ENCODE measurements at regions not wholly inside any gene's neighbourhood (a gene's known extent, or its start where the extent isn't known, plus 50 kb on each side); places are given as distances from the start of the nearest gene placed in this dataset.

- Histone ChIP-seq H3K27ac (no peak overlapping the region), H3K4me1 (peaks cover 9% of the 10 kb centered on the region), H3K9me3 (no peaks in the 10 kb centered on the region), H3K27me3 (peaks cover 8% of the 10 kb centered on the region), H3K4me3 (no peak overlapping the region), H3K36me3 (no peaks in the 10 kb centered on the region)
- TF ChIP-seq EP300 (IDR thresholded peaks at IDR 0.05) (no peak), POLR2AphosphoS5 (IDR thresholded peaks at IDR 0.05) (no peak), POLR2A (IDR thresholded peaks at IDR 0.05) (no peak)
- TF ChIP-seq, protein P1, sequence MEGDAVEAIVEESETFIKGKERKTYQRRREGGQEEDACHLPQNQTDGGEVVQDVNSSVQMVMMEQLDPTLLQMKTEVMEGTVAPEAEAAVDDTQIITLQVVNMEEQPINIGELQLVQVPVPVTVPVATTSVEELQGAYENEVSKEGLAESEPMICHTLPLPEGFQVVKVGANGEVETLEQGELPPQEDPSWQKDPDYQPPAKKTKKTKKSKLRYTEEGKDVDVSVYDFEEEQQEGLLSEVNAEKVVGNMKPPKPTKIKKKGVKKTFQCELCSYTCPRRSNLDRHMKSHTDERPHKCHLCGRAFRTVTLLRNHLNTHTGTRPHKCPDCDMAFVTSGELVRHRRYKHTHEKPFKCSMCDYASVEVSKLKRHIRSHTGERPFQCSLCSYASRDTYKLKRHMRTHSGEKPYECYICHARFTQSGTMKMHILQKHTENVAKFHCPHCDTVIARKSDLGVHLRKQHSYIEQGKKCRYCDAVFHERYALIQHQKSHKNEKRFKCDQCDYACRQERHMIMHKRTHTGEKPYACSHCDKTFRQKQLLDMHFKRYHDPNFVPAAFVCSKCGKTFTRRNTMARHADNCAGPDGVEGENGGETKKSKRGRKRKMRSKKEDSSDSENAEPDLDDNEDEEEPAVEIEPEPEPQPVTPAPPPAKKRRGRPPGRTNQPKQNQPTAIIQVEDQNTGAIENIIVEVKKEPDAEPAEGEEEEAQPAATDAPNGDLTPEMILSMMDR (IDR thresholded peaks at IDR 0.05), result no peak
- no peak for DNase-seq (ENCODE audit: low spot score in 2 of 2)
- 70% methylated on average over 1 of the region's 1 CpG for WGBS
These were observed 93.1 kb upstream of the SPON1 start for GRCh38 chr11:13869398-13869886.

GRCh38 chr11:13874597-13874996, 87.9 kb upstream of the SPON1 start:
- H3K4me1 ChIP-seq, result peaks cover 9% of the 10 kb centered on the region
- peaks cover 8% of the 10 kb centered on the region for H3K27me3 ChIP-seq
- H3K9me3 ChIP-seq, result no peaks in the 10 kb centered on the region
- H3K36me3 ChIP-seq, result no peaks in the 10 kb centered on the region
- no peak overlapping the region for H3K27ac ChIP-seq
- no peak for DNase-seq (ENCODE audit: low spot score in 2 of 2)
- TF ChIP-seq POLR2AphosphoS5 (IDR thresholded peaks at IDR 0.05), result no peak
- no peak overlapping the region for H3K4me3 ChIP-seq

- DNase-seq (ENCODE audit: low spot score in 2 of 2), result no peak
- TF ChIP-seq EP300 (IDR thresholded peaks at IDR 0.05), result no peak
- TF ChIP-seq, protein P1 (IDR thresholded peaks at IDR 0.05), result no peak
- TF ChIP-seq POLR2A (IDR thresholded peaks at IDR 0.05), result no peak
- no peak for TF ChIP-seq POLR2AphosphoS5 (IDR thresholded peaks at IDR 0.05)
- no peaks in the 10 kb centered on the region for H3K36me3 ChIP-seq
- no peak overlapping the region for H3K4me3 ChIP-seq
- H3K9me3 ChIP-seq, result no peaks in the 10 kb centered on the region
- no peak overlapping the region for H3K27ac ChIP-seq
- peaks cover 8% of the 10 kb centered on the region for H3K27me3 ChIP-seq
- WGBS, result 76% methylated on average over 9 of the region's 9 CpGs
- peaks cover 9% of the 10 kb centered on the region for H3K4me1 ChIP-seq
These were observed 86.9 kb upstream of the SPON1 start for GRCh38 chr11:13875643-13876042.

DNA sequence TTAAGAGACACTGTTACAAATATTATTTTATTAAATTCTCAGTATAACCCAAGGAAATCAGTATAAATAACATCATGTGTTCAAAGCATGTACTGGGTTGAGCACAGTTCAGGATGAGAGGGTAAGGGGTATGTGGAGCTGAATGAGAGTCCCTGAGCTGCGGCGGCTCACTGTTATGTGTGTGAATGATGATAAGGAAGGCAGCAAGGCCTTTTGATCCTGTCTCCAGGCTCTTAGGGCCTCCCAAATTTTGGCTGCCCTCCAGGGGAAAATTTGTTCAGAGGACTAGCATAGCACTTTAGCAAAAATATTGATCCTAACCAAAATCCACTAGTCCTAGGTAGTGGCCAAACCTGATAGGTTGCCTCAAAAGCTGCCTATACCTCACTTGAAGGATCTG, 86.1 kb upstream of the SPON1 start:
- no peak overlapping the region for H3K27ac ChIP-seq
- TF ChIP-seq POLR2AphosphoS5 (IDR thresholded peaks at IDR 0.05), result no peak
- TF ChIP-seq EP300 (IDR thresholded peaks at IDR 0.05), result no peak
- TF ChIP-seq, protein P1 (IDR thresholded peaks at IDR 0.05), result no peak
- no peak for TF ChIP-seq POLR2A (IDR thresholded peaks at IDR 0.05)
- peaks cover 2% of the 10 kb centered on the region for H3K27me3 ChIP-seq
- no peak for DNase-seq (ENCODE audit: low spot score in 2 of 2)
- no peaks in the 10 kb centered on the region for H3K9me3 ChIP-seq
- H3K36me3 ChIP-seq, result no peaks in the 10 kb centered on the region
- 80% methylated on average over 2 of the region's 2 CpGs for WGBS
- peaks cover 9% of the 10 kb centered on the region for H3K4me1 ChIP-seq
- no peak overlapping the region for H3K4me3 ChIP-seq

DNA sequence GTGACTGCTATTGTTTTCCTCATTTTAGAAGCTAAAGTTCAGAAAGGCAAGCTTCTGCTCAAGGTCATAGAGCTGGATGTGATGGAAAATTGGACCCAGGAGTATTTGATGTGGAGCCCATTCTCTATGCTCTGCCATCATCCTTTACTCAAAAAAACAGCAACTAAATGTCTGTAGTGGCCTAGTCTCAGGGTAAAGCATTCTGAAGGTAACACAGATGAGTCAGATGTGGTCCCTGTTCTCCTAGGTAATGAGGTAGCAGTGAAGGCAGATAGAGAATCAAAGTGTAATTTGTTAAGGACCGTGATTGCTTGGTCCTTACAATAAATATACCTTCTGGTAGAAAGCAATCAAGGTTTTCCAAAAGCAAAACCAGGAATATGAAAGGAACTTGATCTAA, 84.4 kb upstream of the SPON1 start:
- no peak for DNase-seq (ENCODE audit: low spot score in 2 of 2)
- peaks cover 5% of the 10 kb centered on the region for H3K4me1 ChIP-seq
- H3K36me3 ChIP-seq, result no peaks in the 10 kb centered on the region
- H3K27me3 ChIP-seq, result no peaks in the 10 kb centered on the region
- no peak overlapping the region for H3K4me3 ChIP-seq
- no peak overlapping the region for H3K27ac ChIP-seq
- no peaks in the 10 kb centered on the region for H3K9me3 ChIP-seq
- WGBS, result 82% methylated on average over 1 of the region's 1 CpG
- TF ChIP-seq, protein P1 (IDR thresholded peaks at IDR 0.05), result no peak
- TF ChIP-seq EP300 (IDR thresholded peaks at IDR 0.05) (no peak), POLR2AphosphoS5 (IDR thresholded peaks at IDR 0.05) (no peak), POLR2A (IDR thresholded peaks at IDR 0.05) (no peak)

- H3K9me3 ChIP-seq, result no peaks in the 10 kb centered on the region
- H3K4me3 ChIP-seq, result no peak overlapping the region
- WGBS, result 91% methylated on average over 2 of the region's 2 CpGs
- no peak for DNase-seq (ENCODE audit: low spot score in 2 of 2)
- no peaks in the 10 kb centered on the region for H3K4me1 ChIP-seq
- no peak overlapping the region for H3K27ac ChIP-seq
- TF ChIP-seq EP300 (IDR thresholded peaks at IDR 0.05), result no peak
- TF ChIP-seq, protein P1 (IDR thresholded peaks at IDR 0.05), result no peak
- no peak for TF ChIP-seq POLR2AphosphoS5 (IDR thresholded peaks at IDR 0.05)
- no peak for TF ChIP-seq POLR2A (IDR thresholded peaks at IDR 0.05)
- no peaks in the 10 kb centered on the region for H3K36me3 ChIP-seq
- H3K27me3 ChIP-seq, result no peaks in the 10 kb centered on the region
These were observed 81.9 kb upstream of the SPON1 start for GRCh38 chr11:13880634-13881033.
